ENCODE measurements at regions not wholly inside any gene's neighbourhood (a gene's known extent, or its start where the extent isn't known, plus 50 kb on each side); places are given as distances from the start of the nearest gene placed in this dataset.
A peak's percentile ranks its signal among the peaks of the same experiment; 100 is the strongest.

- no peak for TF ChIP-seq AKNA (CRISPR knock-in tag; IDR thresholded peaks at IDR 0.05; ENCODE audit: borderline replicate concordance)
- no peak for TF ChIP-seq ZBTB14 (CRISPR knock-in tag; IDR thresholded peaks at IDR 0.05)
- no peak for TF ChIP-seq ZNF598 (CRISPR knock-in tag; IDR thresholded peaks at IDR 0.05; ENCODE audit: borderline replicate concordance)
- peak; percentile 91 for TF ChIP-seq MIXL1 (CRISPR knock-in tag; IDR thresholded peaks at IDR 0.05)
- TF ChIP-seq, protein P1, sequence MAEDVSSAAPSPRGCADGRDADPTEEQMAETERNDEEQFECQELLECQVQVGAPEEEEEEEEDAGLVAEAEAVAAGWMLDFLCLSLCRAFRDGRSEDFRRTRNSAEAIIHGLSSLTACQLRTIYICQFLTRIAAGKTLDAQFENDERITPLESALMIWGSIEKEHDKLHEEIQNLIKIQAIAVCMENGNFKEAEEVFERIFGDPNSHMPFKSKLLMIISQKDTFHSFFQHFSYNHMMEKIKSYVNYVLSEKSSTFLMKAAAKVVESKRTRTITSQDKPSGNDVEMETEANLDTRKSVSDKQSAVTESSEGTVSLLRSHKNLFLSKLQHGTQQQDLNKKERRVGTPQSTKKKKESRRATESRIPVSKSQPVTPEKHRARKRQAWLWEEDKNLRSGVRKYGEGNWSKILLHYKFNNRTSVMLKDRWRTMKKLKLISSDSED (CRISPR knock-in tag; IDR thresholded peaks at IDR 0.05): no peak
- no peak for TF ChIP-seq NFYB (CRISPR knock-in tag; IDR thresholded peaks at IDR 0.05)
- no peak for TF ChIP-seq MAF1 (CRISPR knock-in tag; IDR thresholded peaks at IDR 0.05; ENCODE audit: borderline replicate concordance)
- TF ChIP-seq ZNF547 (CRISPR knock-in tag; IDR thresholded peaks at IDR 0.05): no peak
- peak; percentile 88 for TF ChIP-seq SKI (IDR thresholded peaks at IDR 0.05; ENCODE audit: partially characterized antibody)
- TF ChIP-seq ZMYM3 (CRISPR knock-in tag; IDR thresholded peaks at IDR 0.05): peak; percentile 55; the same call in 1 of the 2 replicates
- no peak for TF ChIP-seq ZNF350 (CRISPR knock-in tag; IDR thresholded peaks at IDR 0.05; ENCODE audit: borderline replicate concordance, low read depth)
- TF ChIP-seq AHR (CRISPR knock-in tag; IDR thresholded peaks at IDR 0.05): no peak
- TF ChIP-seq, protein P2, sequence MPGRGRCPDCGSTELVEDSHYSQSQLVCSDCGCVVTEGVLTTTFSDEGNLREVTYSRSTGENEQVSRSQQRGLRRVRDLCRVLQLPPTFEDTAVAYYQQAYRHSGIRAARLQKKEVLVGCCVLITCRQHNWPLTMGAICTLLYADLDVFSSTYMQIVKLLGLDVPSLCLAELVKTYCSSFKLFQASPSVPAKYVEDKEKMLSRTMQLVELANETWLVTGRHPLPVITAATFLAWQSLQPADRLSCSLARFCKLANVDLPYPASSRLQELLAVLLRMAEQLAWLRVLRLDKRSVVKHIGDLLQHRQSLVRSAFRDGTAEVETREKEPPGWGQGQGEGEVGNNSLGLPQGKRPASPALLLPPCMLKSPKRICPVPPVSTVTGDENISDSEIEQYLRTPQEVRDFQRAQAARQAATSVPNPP (CRISPR knock-in tag; IDR thresholded peaks at IDR 0.05): no peak
- TF ChIP-seq ZNF576 (CRISPR knock-in tag; IDR thresholded peaks at IDR 0.05): no peak
- TF ChIP-seq SIX1 (CRISPR knock-in tag; IDR thresholded peaks at IDR 0.05; ENCODE audit: borderline replicate concordance): peak; percentile 92
- no peak for TF ChIP-seq STAT5B (CRISPR knock-in tag; IDR thresholded peaks at IDR 0.05)
- TF ChIP-seq, protein P3, sequence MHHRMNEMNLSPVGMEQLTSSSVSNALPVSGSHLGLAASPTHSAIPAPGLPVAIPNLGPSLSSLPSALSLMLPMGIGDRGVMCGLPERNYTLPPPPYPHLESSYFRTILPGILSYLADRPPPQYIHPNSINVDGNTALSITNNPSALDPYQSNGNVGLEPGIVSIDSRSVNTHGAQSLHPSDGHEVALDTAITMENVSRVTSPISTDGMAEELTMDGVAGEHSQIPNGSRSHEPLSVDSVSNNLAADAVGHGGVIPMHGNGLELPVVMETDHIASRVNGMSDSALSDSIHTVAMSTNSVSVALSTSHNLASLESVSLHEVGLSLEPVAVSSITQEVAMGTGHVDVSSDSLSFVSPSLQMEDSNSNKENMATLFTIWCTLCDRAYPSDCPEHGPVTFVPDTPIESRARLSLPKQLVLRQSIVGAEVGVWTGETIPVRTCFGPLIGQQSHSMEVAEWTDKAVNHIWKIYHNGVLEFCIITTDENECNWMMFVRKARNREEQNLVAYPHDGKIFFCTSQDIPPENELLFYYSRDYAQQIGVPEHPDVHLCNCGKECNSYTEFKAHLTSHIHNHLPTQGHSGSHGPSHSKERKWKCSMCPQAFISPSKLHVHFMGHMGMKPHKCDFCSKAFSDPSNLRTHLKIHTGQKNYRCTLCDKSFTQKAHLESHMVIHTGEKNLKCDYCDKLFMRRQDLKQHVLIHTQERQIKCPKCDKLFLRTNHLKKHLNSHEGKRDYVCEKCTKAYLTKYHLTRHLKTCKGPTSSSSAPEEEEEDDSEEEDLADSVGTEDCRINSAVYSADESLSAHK (CRISPR knock-in tag; IDR thresholded peaks at IDR 0.05; ENCODE audit: borderline replicate concordance): peak; percentile 100
- no peak for TF ChIP-seq GLI4 (CRISPR knock-in tag; IDR thresholded peaks at IDR 0.05; ENCODE audit: borderline replicate concordance)
These were observed 124.7 kb upstream of the MAX start (continued) for GRCh38 chr14:65226824-65227604.
